ENCODE measurements at regions not wholly inside any gene's neighbourhood (a gene's known extent, or its start where the extent isn't known, plus 50 kb on each side); places are given as distances from the start of the nearest gene placed in this dataset.

DNA sequence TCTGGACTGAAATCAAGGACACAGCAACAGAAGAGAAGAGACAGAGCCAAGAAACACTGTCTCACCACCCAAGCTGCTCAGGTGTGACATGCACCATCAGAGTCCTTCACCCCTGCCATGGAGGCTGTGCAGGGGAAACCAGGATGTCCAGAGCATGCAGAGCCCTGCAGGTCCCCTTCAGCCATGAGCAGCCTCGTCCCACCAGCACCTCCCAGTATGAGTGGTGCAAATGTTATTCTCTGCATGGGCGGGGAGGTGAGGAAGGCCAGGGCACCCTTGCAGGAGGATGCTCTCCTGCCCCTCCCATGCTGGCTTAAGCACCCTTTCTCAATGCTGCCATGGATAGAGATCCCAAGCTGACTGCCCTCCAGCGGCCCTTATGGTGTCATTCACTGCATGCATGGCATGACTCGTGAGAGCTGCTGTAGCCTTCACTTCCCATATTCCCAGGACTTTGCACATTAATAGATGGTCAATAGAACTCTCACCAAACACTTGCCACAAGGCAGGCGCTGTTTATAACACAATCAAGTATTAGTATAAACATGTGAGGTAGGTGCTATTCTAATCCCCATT, 171.0 kb downstream of the ANAPC1 start:
- in situ Hi-C loops (cut with MboI; ENCODE audit: low pct_ligation_motif_present in 1 of 4, low pct_unique_long_range_greater_than_20kb in 1 of 4, low sequenced_read_pairs in 3 of 4) = loop anchor here in 1 of 4 donors (25.0 kb wide), 1 partner anchor 601 kb away; the partner anchor contains the start of gene BCL2L11
- WGBS, 2 donors (ENCODE audit: low coverage in 1 of 2) = 60 to 90% methylated on average over 1 to 5 of the region's 5 CpGs
- DNase-seq = no peak
- Histone ChIP-seq H3K4me3 (no peak overlapping the region), H3K27me3 (no peaks in the 10 kb centered on the region), H3K27ac (no peak overlapping the region), H3K9me3 (no peaks in the 10 kb centered on the region), H3K36me3 (no peaks in the 10 kb centered on the region), H3K4me1 (no peaks in the 10 kb centered on the region)
- intact Hi-C loops (cut with DNase I; ENCODE audit: low total_unique reads) = no loop called here
- no peak for TF ChIP-seq POLR2AphosphoS5 (IDR thresholded peaks at IDR 0.05)

DNA sequence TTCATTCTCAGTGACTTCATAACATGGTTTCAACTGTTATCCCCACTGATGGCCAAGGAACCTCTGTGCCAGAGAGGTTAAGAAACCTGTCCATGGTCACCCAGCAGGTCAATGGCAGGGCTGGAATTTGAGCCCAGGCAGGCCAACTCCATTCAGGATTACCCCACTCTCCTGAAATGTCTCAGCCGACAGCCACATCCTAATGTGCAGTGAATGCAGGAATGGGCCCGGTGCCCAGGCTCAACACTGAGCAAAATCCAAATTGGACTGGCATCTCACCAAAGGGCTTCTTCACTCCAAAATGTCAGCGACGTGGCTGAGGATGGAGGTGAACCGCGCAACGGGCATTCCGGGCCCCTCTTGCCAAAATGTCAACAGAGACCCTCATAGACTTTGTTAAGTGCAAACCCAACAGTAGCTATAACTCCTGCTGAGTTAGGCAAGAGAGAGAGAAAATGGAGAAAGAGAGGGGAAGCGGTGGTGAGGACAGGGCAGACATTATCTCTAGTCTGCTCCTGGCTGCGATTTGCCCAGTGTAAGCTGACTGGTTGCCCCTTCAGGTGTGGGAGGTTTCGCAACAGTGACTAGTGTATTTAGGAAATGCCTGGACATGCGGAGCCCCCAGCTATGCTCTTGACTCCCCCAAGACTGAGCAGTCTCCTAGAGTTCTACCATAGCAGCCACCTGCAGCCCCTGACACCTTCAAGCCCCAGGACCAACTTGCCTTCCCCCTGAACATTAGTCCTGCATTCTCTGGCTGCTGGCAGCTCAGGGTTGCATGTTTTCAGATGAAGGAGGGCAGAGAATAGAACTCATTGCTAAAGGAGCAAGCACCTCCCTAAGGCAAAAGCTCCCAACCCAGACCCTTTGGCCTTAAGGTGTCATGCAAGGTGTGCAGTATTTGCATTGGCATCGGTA, 167.7 kb downstream of the ANAPC1 start:
- Histone ChIP-seq H3K9me3 (no peaks in the 10 kb centered on the region), H3K4me1 (no peaks in the 10 kb centered on the region), H3K36me3 (no peaks in the 10 kb centered on the region), H3K4me3 (no peak overlapping the region), H3K27me3 (no peaks in the 10 kb centered on the region), H3K27ac (no peak overlapping the region)
- DNase-seq = no peak
- in situ Hi-C loops (cut with MboI; ENCODE audit: low pct_ligation_motif_present in 1 of 4, low pct_unique_long_range_greater_than_20kb in 1 of 4, low sequenced_read_pairs in 3 of 4) = loop anchor here in 1 of 4 donors (25.0 kb wide), 1 partner anchor 604 kb away; the partner anchor contains the start of gene BCL2L11
- TF ChIP-seq POLR2A (IDR thresholded peaks at IDR 0.05) (no peak), CTCF (IDR thresholded peaks at IDR 0.05) (no peak), POLR2AphosphoS5 (IDR thresholded peaks at IDR 0.05) (no peak), EP300 (IDR thresholded peaks at IDR 0.05; ENCODE audit: low read depth) (no peak)
- intact Hi-C loops (cut with DNase I; ENCODE audit: low total_unique reads) = no loop called here
- WGBS, 2 donors (ENCODE audit: low coverage in 1 of 2) = 86 to 100% methylated on average over 1 to 13 of the region's 13 CpGs

DNA sequence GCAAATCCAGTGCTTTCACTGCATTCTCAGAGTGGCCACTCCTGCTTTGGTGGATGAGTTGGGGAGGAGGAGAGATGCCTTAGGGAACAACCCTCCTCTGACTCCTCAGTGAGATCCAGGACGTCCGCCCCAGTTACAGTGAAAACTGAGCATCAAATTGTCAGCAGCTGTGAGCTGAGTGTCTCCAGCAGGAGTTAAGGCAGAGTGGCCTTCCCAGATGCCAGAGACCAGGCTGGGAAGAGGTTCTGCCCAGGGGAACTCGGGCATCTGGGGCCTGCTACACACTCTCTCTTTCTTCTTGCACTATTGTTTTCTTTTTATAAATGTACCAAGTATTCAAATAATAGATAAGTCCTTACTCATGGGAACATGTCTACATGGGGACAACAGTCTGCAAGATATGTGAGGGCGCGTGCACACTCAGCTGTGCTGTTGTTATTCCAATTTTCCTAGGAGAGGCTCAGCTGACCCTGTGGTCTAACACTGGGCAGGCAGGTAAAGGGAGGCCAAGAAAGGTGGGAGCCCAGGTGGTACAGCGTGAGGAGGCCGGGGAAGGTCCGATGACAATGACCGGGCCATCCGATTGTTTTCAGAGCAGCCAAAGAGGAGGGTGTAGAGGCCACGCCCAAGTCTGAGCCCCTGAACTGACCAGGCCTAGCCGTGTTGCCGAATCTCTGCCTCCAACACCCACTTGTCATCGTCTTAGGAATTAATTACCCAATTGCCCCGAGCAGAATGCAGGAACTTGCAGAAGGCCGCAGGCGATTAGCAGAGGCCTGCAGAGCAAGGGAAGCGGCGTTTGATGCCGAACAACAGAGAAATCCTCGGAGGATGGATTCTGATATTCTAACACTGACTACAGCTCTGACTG, 166.9 kb downstream of the ANAPC1 start:
- H3K27ac ChIP-seq = no peak overlapping the region
- H3K27me3 ChIP-seq = no peaks in the 10 kb centered on the region
- H3K9me3 ChIP-seq = no peaks in the 10 kb centered on the region
- no peak overlapping the region for H3K4me3 ChIP-seq
- H3K36me3 ChIP-seq = no peaks in the 10 kb centered on the region
- 92 to 100% methylated on average over 5 to 21 of the region's 21 CpGs for WGBS, 2 donors (ENCODE audit: low coverage in 1 of 2)
- in situ Hi-C loops (cut with MboI; ENCODE audit: low pct_ligation_motif_present in 1 of 4, low pct_unique_long_range_greater_than_20kb in 1 of 4, low sequenced_read_pairs in 3 of 4) (loop anchor here in 1 of 4 donors (25.0 kb wide), 1 partner anchor 605 kb away; the partner anchor contains the start of gene BCL2L11), intact Hi-C loops (cut with DNase I; ENCODE audit: low total_unique reads) (no loop called here)
- DNase-seq = no peak
- TF ChIP-seq EP300 (IDR thresholded peaks at IDR 0.05; ENCODE audit: low read depth) (no peak), POLR2A (IDR thresholded peaks at IDR 0.05) (no peak)
- H3K4me1 ChIP-seq = no peaks in the 10 kb centered on the region

Small RNA genes lying in the stretch of these regions (small RNA-seq; reads per million reads assigned to genes)
- gene MIR4435-2 = 0 reads per million in 4 donors
